ENCODE measurements at regions not wholly inside any gene's neighbourhood (a gene's known extent, or its start where the extent isn't known, plus 50 kb on each side); places are given as distances from the start of the nearest gene placed in this dataset.

- TF ChIP-seq, protein P1, sequence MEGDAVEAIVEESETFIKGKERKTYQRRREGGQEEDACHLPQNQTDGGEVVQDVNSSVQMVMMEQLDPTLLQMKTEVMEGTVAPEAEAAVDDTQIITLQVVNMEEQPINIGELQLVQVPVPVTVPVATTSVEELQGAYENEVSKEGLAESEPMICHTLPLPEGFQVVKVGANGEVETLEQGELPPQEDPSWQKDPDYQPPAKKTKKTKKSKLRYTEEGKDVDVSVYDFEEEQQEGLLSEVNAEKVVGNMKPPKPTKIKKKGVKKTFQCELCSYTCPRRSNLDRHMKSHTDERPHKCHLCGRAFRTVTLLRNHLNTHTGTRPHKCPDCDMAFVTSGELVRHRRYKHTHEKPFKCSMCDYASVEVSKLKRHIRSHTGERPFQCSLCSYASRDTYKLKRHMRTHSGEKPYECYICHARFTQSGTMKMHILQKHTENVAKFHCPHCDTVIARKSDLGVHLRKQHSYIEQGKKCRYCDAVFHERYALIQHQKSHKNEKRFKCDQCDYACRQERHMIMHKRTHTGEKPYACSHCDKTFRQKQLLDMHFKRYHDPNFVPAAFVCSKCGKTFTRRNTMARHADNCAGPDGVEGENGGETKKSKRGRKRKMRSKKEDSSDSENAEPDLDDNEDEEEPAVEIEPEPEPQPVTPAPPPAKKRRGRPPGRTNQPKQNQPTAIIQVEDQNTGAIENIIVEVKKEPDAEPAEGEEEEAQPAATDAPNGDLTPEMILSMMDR (IDR thresholded peaks at IDR 0.05 in 2 of 3, conservative IDR thresholded peaks at IDR 0.05 in 1 of 3; ENCODE audit: borderline replicate concordance in 1 of 3, insufficient read depth in 1 of 3, low read depth in 2 of 3, low read length in 2 of 3): no peak
- TF ChIP-seq ZNF274 (IDR thresholded peaks at IDR 0.05; ENCODE audit: low read depth, low read length): no peak
- no peak for TF ChIP-seq ELF1 (IDR thresholded peaks at IDR 0.05; ENCODE audit: borderline replicate concordance, low read depth)
- TF ChIP-seq EGR1 (IDR thresholded peaks at IDR 0.05; ENCODE audit: low read depth): no peak
- TF ChIP-seq REST (IDR thresholded peaks at IDR 0.05; ENCODE audit: low read depth): no peak
- TF ChIP-seq FOSL1 (IDR thresholded peaks at IDR 0.05; ENCODE audit: low read depth): no peak
- TF ChIP-seq JUND (IDR thresholded peaks at IDR 0.05): no peak
- no peak for TF ChIP-seq EZH2 (IDR thresholded peaks at IDR 0.05)
- no peak for TF ChIP-seq POLR2A (IDR thresholded peaks at IDR 0.05; ENCODE audit: borderline replicate concordance, extremely low read depth, insufficient read depth, insufficient read length)
- TF ChIP-seq TCF7L2 (IDR thresholded peaks at IDR 0.05; ENCODE audit: borderline replicate concordance, extremely low read depth, insufficient read depth, insufficient read length): no peak
These were observed 286.0 kb downstream of the NFKBIZ start for GRCh38 chr3:102135316-102135715.

Data from HCT116 (cell line).